RWPE2 (cell line): ENCODE measurements at regions not wholly inside any gene's neighbourhood (a gene's known extent, or its start where the extent isn't known, plus 50 kb on each side); places are given as distances from the start of the nearest gene placed in this dataset.
A peak's percentile ranks its signal among the peaks of the same experiment; 100 is the strongest.

Experiments used
- ATAC-seq: fragments of 200-7000 bp; cut with Tn5 transposase; 3 replicates; pipeline ENCODE4 v1.9.1; 2021; ENCODE audit warnings: low read depth
- DNase-seq: peaks from one replicate; pipeline ENCODE4 v3.0.0-alpha.2; 2020; ENCODE audit warnings: low spot score
- H3K27ac ChIP-seq: fragments of 450-650 bp; 2 replicates; pipeline ENCODE4 v1.5.1; 2017; ENCODE audit warnings: mild to moderate bottlenecking; ENCODE audit not compliant: poor library complexity, severe bottlenecking
- H3K27me3 ChIP-seq: fragments of 250-450 bp; sonication (Bioruptor Pico); 2 replicates; pipeline ENCODE4 v1.5.1; 2021; ENCODE audit warnings: mild to moderate bottlenecking, moderate library complexity; ENCODE audit not compliant: insufficient read depth, poor library complexity, severe bottlenecking
- H3K36me3 ChIP-seq: fragments of 250-450 bp; sonication (Bioruptor Pico); 2 replicates; pipeline ENCODE4 v1.5.1; 2020; ENCODE audit warnings: low read depth, mild to moderate bottlenecking, moderate library complexity
- H3K4me1 ChIP-seq: fragments of 250-450 bp; sonication (Bioruptor Pico); 2 replicates; pipeline ENCODE4 v1.5.1; 2021; ENCODE audit warnings: mild to moderate bottlenecking, moderate library complexity; ENCODE audit not compliant: insufficient read depth, poor library complexity, severe bottlenecking
- H3K4me3 ChIP-seq: fragments of 250-450 bp; sonication (Bioruptor Pico); 2 replicates; pipeline ENCODE4 v1.5.1; 2021; ENCODE audit warnings: mild to moderate bottlenecking, moderate library complexity; ENCODE audit not compliant: severe bottlenecking
- H3K9me3 ChIP-seq: fragments of 250-450 bp; sonication (Bioruptor Pico); 2 replicates; pipeline ENCODE4 v1.5.1; 2021; ENCODE audit warnings: mild to moderate bottlenecking, moderate library complexity; ENCODE audit not compliant: severe bottlenecking
- CTCF ChIP-seq: fragments of 450-650 bp; IDR thresholded peaks from one replicate; pipeline ENCODE4 v1.5.1; 2017; ENCODE audit warnings: mild to moderate bottlenecking, moderate library complexity; ENCODE audit not compliant: poor library complexity, severe bottlenecking

DNA sequence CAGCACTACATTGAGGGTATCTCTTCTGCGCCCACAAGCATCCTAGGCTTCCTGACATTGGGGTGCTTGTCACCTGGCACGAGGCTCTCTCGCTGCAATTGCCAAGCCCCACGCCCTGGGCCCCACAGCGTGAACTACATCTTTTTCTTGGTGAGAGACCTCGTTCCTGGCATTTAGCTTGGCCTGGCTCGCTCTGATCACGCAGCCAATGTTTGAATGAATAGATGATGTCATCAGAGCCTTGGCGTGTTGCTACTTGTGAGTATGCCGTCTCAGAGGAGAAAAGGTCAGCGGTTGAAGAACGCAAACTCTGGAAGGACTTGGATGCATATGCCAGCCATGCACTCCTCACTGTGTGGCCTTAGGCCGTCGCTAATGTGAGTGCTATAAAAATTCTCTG is 150.2 kb upstream of the AUTS2 start:
- DNase-seq (no peak), ATAC-seq (0 out of 3 replicates have a peak, but pooled peaks have one; percentile 29)
- H3K4me1 ChIP-seq = no peaks in the 10 kb centered on the region
- no peak overlapping the region for H3K4me3 ChIP-seq
- H3K27me3 ChIP-seq = no peaks in the 10 kb centered on the region
- H3K27ac ChIP-seq = no peak overlapping the region
- no peak for TF ChIP-seq CTCF
- H3K36me3 ChIP-seq = no peaks in the 10 kb centered on the region
- H3K9me3 ChIP-seq = no peaks in the 10 kb centered on the region

- H3K9me3 ChIP-seq = no peaks in the 10 kb centered on the region
- no peak overlapping the region for H3K4me3 ChIP-seq
- TF ChIP-seq CTCF = no peak
- H3K27me3 ChIP-seq = no peaks in the 10 kb centered on the region
- no peak overlapping the region for H3K27ac ChIP-seq
- ATAC-seq = no peak
- no peak for DNase-seq
- H3K36me3 ChIP-seq = no peaks in the 10 kb centered on the region
- no peaks in the 10 kb centered on the region for H3K4me1 ChIP-seq
Observed at GRCh38 chr7:69450456-69450855, 147.8 kb upstream of the AUTS2 start.

- H3K36me3 ChIP-seq = no peaks in the 10 kb centered on the region
- H3K27ac ChIP-seq = no peak overlapping the region
- DNase-seq = no peak
- no peaks in the 10 kb centered on the region for H3K27me3 ChIP-seq
- no peak for TF ChIP-seq CTCF
- no peaks in the 10 kb centered on the region for H3K4me1 ChIP-seq
- H3K9me3 ChIP-seq = no peaks in the 10 kb centered on the region
- H3K4me3 ChIP-seq = no peak overlapping the region
- no peak for ATAC-seq
Observed at GRCh38 chr7:69451715-69452114, 146.6 kb upstream of the AUTS2 start.

DNA sequence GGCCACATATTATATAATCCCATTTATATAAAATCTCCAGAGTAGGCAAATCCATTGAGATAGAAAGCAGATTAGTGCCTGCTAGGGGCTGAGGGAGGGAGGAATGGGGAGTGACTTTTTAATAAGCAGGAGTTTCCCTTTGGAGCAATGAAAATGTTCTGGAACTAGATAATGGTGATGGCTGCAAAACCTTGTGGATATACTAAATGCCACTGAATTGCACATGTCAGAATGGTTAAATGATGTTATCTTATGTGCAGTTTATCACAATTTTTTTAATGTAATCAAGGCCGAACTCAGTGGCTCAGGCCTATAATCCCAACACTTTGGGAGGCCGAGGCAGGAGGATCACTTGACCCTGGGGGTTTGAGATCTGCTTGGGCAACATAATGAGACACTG is 145.5 kb upstream of the AUTS2 start:
- H3K27me3 ChIP-seq = no peaks in the 10 kb centered on the region
- no peak overlapping the region for H3K27ac ChIP-seq
- no peak overlapping the region for H3K4me3 ChIP-seq
- ATAC-seq (no peak), DNase-seq (no peak)
- no peaks in the 10 kb centered on the region for H3K4me1 ChIP-seq
- H3K9me3 ChIP-seq = no peaks in the 10 kb centered on the region
- H3K36me3 ChIP-seq = no peaks in the 10 kb centered on the region
- no peak for TF ChIP-seq CTCF

DNA sequence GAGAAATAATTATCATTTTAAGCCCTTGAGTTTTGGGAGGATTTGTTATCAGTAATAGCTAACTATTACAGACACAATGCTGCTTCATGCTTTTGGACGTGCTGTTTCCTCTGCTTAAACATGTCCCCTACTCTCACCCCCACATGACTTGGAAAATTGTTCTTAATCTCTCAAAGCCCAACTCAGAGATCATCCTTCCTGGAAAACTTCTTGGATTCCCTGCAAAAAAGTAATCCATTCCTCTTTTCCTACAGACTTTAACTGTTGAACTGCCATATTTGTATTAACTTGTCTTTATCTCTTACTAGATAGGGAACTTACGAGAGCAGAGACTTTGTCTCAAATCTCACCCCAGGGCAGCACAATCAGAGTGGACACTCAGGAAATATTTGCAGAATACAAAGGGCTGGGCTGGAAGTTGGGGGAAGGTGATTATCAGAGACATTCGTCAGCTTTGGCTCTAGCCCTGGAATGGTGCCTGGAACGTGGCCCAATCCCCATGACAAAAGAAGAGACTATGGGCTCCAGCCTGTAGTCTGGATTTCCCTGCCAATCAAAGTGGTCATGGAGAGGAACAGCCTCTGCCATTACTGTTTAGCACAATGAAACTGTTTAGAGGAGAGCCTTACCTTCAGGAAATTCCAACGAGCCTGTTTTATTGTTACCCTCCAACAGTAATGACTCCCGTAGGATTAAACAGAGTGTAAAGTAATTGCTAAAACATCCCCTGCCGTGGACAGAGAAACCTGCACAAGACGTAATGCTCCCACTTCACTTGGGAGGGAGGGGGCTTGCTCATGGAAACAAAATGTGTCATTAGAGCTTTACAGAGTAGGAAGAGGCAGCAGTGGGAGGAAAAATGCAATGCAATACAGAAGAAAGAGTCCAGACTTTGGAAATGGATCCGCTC is 140.4 kb upstream of the AUTS2 start:
- DNase-seq = no peak
- H3K4me3 ChIP-seq = no peak overlapping the region
- ATAC-seq = no peak
- no peak overlapping the region for H3K27ac ChIP-seq
- no peaks in the 10 kb centered on the region for H3K36me3 ChIP-seq
- TF ChIP-seq CTCF = no peak
- H3K27me3 ChIP-seq = no peaks in the 10 kb centered on the region
- no peaks in the 10 kb centered on the region for H3K4me1 ChIP-seq
- H3K9me3 ChIP-seq = no peaks in the 10 kb centered on the region
